ENCODE measurements at regions not wholly inside any gene's neighbourhood (a gene's known extent, or its start where the extent isn't known, plus 50 kb on each side); places are given as distances from the start of the nearest gene placed in this dataset.

GRCh38 chr6:139823099-139823807 is 448.8 kb upstream of the CITED2 start:
- H3K4me1 ChIP-seq (replicated peaks in 1 of 2) = peaks cover 7 to 9% of the 10 kb centered on the region in 2 donors
- H3K27ac ChIP-seq = no peak overlapping the region
- no peak for DNase-seq
- no peak overlapping the region for H3K4me3 ChIP-seq
- no peaks in the 10 kb centered on the region for H3K27me3 ChIP-seq
- no peaks in the 10 kb centered on the region for H3K9me3 ChIP-seq (replicated peaks in 1 of 3)
- WGBS, 4 donors = 62 to 71% (median 68%) methylated on average over 5 of the region's 5 CpGs
- TF ChIP-seq POLR2A (IDR thresholded peaks at IDR 0.05) (no peak), CTCF (IDR thresholded peaks at IDR 0.05) (no peak)
- no peaks in the 10 kb centered on the region for H3K36me3 ChIP-seq (replicated peaks in 1 of 2)
- intact Hi-C loops (cut with DNase I) = no loop called here

- intact Hi-C loops (cut with DNase I) = no loop called here
- TF ChIP-seq CTCF (IDR thresholded peaks at IDR 0.05) = no peak
- TF ChIP-seq POLR2A (IDR thresholded peaks at IDR 0.05) = no peak
- H3K4me3 ChIP-seq = no peak overlapping the region
- no peaks in the 10 kb centered on the region for H3K27me3 ChIP-seq
- H3K27ac ChIP-seq = no peak overlapping the region
- no peak for DNase-seq
- H3K36me3 ChIP-seq (replicated peaks in 1 of 2) = no peaks in the 10 kb centered on the region
- no peaks in the 10 kb centered on the region for H3K9me3 ChIP-seq (replicated peaks in 1 of 3)
- WGBS, 4 donors = 52 to 60% (median 57%) methylated on average over 2 of the region's 2 CpGs
- H3K4me1 ChIP-seq (replicated peaks in 1 of 2) = peaks cover 7 to 9% of the 10 kb centered on the region in 2 donors
Measured at GRCh38 chr6:139821676-139822223, 447.3 kb upstream of the CITED2 start.

- Histone ChIP-seq H3K4me1 (replicated peaks in 1 of 2) (peaks cover 7 to 9% of the 10 kb centered on the region in 2 donors), H3K9me3 (replicated peaks in 1 of 3) (no peaks in the 10 kb centered on the region), H3K4me3 (no peak overlapping the region), H3K27me3 (no peaks in the 10 kb centered on the region), H3K36me3 (replicated peaks in 1 of 2) (no peaks in the 10 kb centered on the region), H3K27ac (peak overlapping the region in 2 of 5 donors; percentile 32 to 45)
- DNase-seq = peak in 1 of 7 donors; percentile 9
- 33 to 43% (median 41%) methylated on average over 1 of the region's 1 CpG for WGBS, 4 donors
- TF ChIP-seq POLR2A (IDR thresholded peaks at IDR 0.05) = no peak
- no peak for TF ChIP-seq CTCF (IDR thresholded peaks at IDR 0.05)
- intact Hi-C loops (cut with DNase I) = no loop called here
Measured at GRCh38 chr6:139820210-139820609, 445.8 kb upstream of the CITED2 start.

- Histone ChIP-seq H3K36me3 (replicated peaks in 1 of 2) (no peaks in the 10 kb centered on the region), H3K4me3 (no peak overlapping the region), H3K9me3 (replicated peaks in 1 of 3) (no peaks in the 10 kb centered on the region), H3K4me1 (replicated peaks in 1 of 2) (peaks cover 7 to 9% of the 10 kb centered on the region in 2 donors), H3K27me3 (no peaks in the 10 kb centered on the region), H3K27ac (peak overlapping the region in 1 of 5 donors; percentile 45)
- DNase-seq = no peak
- 35 to 38% (median 36%) methylated on average over 4 of the region's 4 CpGs for WGBS, 4 donors
- intact Hi-C loops (cut with DNase I) = no loop called here
- TF ChIP-seq POLR2A (IDR thresholded peaks at IDR 0.05) (no peak), CTCF (IDR thresholded peaks at IDR 0.05) (no peak)
Measured at GRCh38 chr6:139819776-139820175, 445.3 kb upstream of the CITED2 start.
